Endothelial cell of umbilical vein (primary cell): ENCODE measurements at regions not wholly inside any gene's neighbourhood (a gene's known extent, or its start where the extent isn't known, plus 50 kb on each side); places are given as distances from the start of the nearest gene placed in this dataset.
"Not testable (repeated sequence)": the region's sequence is repeated elsewhere in the genome, so short reads cannot be mapped to it uniquely, and the experiment has no call there.

Experiments
- EZH2 ChIP-seq: IDR thresholded peaks from 2 replicates; pipeline ENCODE4 v1.6.1; 2012; ENCODE audit warnings: borderline replicate concordance, low read depth, mild to moderate bottlenecking, moderate library complexity, low read length, inconsistent platforms; ENCODE audit not compliant: severe bottlenecking
- TF ChIP-seq, protein P1 (sequence below), 2 donors: IDR thresholded peaks; 1 replicate in 1 of 2; 2 replicates in 1 of 2; pipeline ENCODE4 v1.5.1; 2011; ENCODE audit warnings: low read length in 2 of 2, mild to moderate bottlenecking in 2 of 2, moderate library complexity in 2 of 2, control low read depth in 1 of 2, inconsistent platforms in 1 of 2, low read depth in 1 of 2; ENCODE audit not compliant: insufficient read depth in 1 of 2; ENCODE audit errors: extremely low read depth in 1 of 2

DNA sequence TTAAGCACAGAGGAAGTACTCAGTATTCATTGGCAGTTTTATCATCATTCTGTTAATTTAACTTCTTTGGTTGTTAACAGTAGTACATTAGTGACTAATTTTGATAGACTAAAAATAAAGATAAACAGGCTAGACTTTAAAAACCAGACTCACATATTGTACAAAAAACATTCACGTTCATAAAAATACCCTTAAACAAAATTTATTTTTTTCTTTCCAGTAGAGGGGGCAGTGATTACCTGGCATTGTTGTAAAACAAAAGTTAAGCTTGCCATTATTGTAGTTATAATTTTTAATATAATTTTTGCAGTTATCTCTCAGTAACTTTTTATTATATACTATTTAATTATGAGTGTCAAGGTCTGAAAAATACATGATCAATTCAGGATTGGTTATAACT lies 92.0 kb downstream of the MRPL57 start:
- TF ChIP-seq, protein P1, sequence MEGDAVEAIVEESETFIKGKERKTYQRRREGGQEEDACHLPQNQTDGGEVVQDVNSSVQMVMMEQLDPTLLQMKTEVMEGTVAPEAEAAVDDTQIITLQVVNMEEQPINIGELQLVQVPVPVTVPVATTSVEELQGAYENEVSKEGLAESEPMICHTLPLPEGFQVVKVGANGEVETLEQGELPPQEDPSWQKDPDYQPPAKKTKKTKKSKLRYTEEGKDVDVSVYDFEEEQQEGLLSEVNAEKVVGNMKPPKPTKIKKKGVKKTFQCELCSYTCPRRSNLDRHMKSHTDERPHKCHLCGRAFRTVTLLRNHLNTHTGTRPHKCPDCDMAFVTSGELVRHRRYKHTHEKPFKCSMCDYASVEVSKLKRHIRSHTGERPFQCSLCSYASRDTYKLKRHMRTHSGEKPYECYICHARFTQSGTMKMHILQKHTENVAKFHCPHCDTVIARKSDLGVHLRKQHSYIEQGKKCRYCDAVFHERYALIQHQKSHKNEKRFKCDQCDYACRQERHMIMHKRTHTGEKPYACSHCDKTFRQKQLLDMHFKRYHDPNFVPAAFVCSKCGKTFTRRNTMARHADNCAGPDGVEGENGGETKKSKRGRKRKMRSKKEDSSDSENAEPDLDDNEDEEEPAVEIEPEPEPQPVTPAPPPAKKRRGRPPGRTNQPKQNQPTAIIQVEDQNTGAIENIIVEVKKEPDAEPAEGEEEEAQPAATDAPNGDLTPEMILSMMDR (IDR thresholded peaks at IDR 0.05; ENCODE audit: extremely low read depth in 1 of 2, insufficient read depth in 1 of 2, low read depth in 1 of 2, low read length in 2 of 2), result not testable (repeated sequence)
- not testable (repeated sequence) for TF ChIP-seq EZH2
